GM23338 (cell line): ENCODE measurements at regions not wholly inside any gene's neighbourhood (a gene's known extent, or its start where the extent isn't known, plus 50 kb on each side); places are given as distances from the start of the nearest gene placed in this dataset.
"Not testable (repeated sequence)": the region's sequence is repeated elsewhere in the genome, so short reads cannot be mapped to it uniquely, and the experiment has no call there.

Experiments used
- CTCF ChIP-seq, 2 experiments: fragments of 200-600 bp in 1 of 2; sonication (generic) in 1 of 2; conservative IDR thresholded peaks; 2 replicates each; pipeline versions ENCODE4 v1.5.1 to v1.6.1; 2016 to 2017; ENCODE audit warnings: antibody characterized with exemption in 2 of 2, low read depth in 2 of 2, mild to moderate bottlenecking in 2 of 2, moderate library complexity in 1 of 2
- EZH2 ChIP-seq: fragments of 200-600 bp; sonication (generic); IDR thresholded peaks from one replicate; pipeline ENCODE4 v1.8.0; 2017; ENCODE audit warnings: antibody characterized with exemption, mild to moderate bottlenecking, low read depth; ENCODE audit not compliant: unreplicated experiment
- POLR2AphosphoS5 ChIP-seq: IDR thresholded peaks from 2 replicates; pipeline ENCODE4 v1.6.1; 2016; ENCODE audit warnings: antibody characterized with exemption, low read depth

- not testable (repeated sequence) for TF ChIP-seq CTCF (conservative IDR thresholded peaks at IDR 0.05; ENCODE audit: low read depth in 2 of 2); POLR2AphosphoS5; EZH2
Measured at GRCh38 chr6:11468271-11468670, 69.3 kb upstream of the TMEM170B start.
